ENCODE measurements at regions not wholly inside any gene's neighbourhood (a gene's known extent, or its start where the extent isn't known, plus 50 kb on each side); places are given as distances from the start of the nearest gene placed in this dataset.

DNA sequence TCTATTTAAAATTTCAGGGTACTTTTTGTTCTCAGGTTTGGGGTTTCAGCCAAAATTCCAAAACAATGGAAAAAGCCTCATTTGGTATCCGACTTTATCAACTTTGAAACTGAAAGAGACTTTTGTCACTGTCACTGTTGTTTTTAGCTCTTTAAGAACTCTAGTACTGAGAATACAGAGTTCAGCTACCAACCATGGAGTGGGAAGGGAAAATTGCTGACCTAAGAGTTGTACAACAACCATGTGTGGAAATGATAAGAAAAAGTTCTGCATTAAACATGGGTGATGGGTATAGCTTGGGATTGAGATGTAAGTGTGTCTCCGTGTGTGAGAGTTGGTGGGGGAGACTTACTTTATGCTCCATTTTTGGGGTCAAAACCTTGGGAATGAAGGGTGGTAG lies 206.6 kb upstream of the LRATD1 start:
- intact Hi-C loops (cut with DNase I), result loop anchor here (5.0 kb wide), 1 partner anchor 206 kb away; the partner anchor contains the start of gene LRATD1
- Histone ChIP-seq H3K4me1 (peaks cover 0 to 22% (median 8%) of the 10 kb centered on the region in 4 donors), H3K9me3 (no peaks in the 10 kb centered on the region), H3K27ac (replicated peaks in 1 of 4) (no peak overlapping the region), H3K27me3 (no peaks in the 10 kb centered on the region), H3K36me3 (no peaks in the 10 kb centered on the region), H3K4me3 (no peak overlapping the region)
- DNase-seq (ENCODE audit: extremely low spot score), result no peak
- no peak for TF ChIP-seq CTCF (IDR thresholded peaks at IDR 0.05)
- 87% methylated on average over 2 of the region's 2 CpGs for WGBS

- no peak overlapping the region for H3K4me3 ChIP-seq
- 15% methylated on average over 2 of the region's 2 CpGs for WGBS
- intact Hi-C loops (cut with DNase I), result loop anchor here (5.0 kb wide), 1 partner anchor 204 kb away; the partner anchor contains the start of gene LRATD1
- H3K4me1 ChIP-seq, result peaks cover 0 to 18% (median 8%) of the 10 kb centered on the region in 4 donors
- peak overlapping the region in 3 of 4 donors; percentile 6 to 30 (median 7) for H3K27ac ChIP-seq (replicated peaks in 1 of 4)
- no peaks in the 10 kb centered on the region for H3K9me3 ChIP-seq
- no peak for TF ChIP-seq EP300 (IDR thresholded peaks at IDR 0.05)
- peak in 1 of 2 donors; percentile 26 for TF ChIP-seq POLR2AphosphoS5 (IDR thresholded peaks at IDR 0.05)
- TF ChIP-seq CTCF (IDR thresholded peaks at IDR 0.05), result peak in 2 of 3 experiments; percentile 23 to 41
- TF ChIP-seq POLR2A (IDR thresholded peaks at IDR 0.05; ENCODE audit: low read depth), result no peak
- H3K36me3 ChIP-seq, result no peaks in the 10 kb centered on the region
- DNase-seq (ENCODE audit: extremely low spot score), result no peak
- H3K27me3 ChIP-seq, result no peaks in the 10 kb centered on the region
Measured at GRCh38 chr2:14428056-14428455, 204.5 kb upstream of the LRATD1 start.

GRCh38 chr2:14433946-14434495 lies 198.5 kb upstream of the LRATD1 start:
- no peaks in the 10 kb centered on the region for H3K27me3 ChIP-seq
- no peak overlapping the region for H3K27ac ChIP-seq (replicated peaks in 1 of 4)
- TF ChIP-seq POLR2A (IDR thresholded peaks at IDR 0.05; ENCODE audit: low read depth), result no peak
- TF ChIP-seq POLR2AphosphoS5 (IDR thresholded peaks at IDR 0.05), result no peak
- no peak for TF ChIP-seq CTCF (IDR thresholded peaks at IDR 0.05)
- no peak for TF ChIP-seq EP300 (IDR thresholded peaks at IDR 0.05)
- no peaks in the 10 kb centered on the region for H3K4me1 ChIP-seq
- no peak for DNase-seq (ENCODE audit: extremely low spot score)
- H3K36me3 ChIP-seq, result no peaks in the 10 kb centered on the region
- H3K9me3 ChIP-seq, result no peaks in the 10 kb centered on the region
- 76% methylated on average over 4 of the region's 5 CpGs for WGBS
- intact Hi-C loops (cut with DNase I), result no loop called here
- H3K4me3 ChIP-seq, result no peak overlapping the region

GRCh38 chr2:14445670-14446069 lies 186.8 kb upstream of the LRATD1 start:
- H3K4me1 ChIP-seq, result no peaks in the 10 kb centered on the region
- no peaks in the 10 kb centered on the region for H3K36me3 ChIP-seq
- DNase-seq (ENCODE audit: extremely low spot score), result no peak
- no peak overlapping the region for H3K27ac ChIP-seq (replicated peaks in 1 of 4)
- no peaks in the 10 kb centered on the region for H3K27me3 ChIP-seq
- H3K9me3 ChIP-seq, result no peaks in the 10 kb centered on the region
- intact Hi-C loops (cut with DNase I), result no loop called here
- no peak overlapping the region for H3K4me3 ChIP-seq
- TF ChIP-seq POLR2AphosphoS5 (IDR thresholded peaks at IDR 0.05), result no peak
- no peak for TF ChIP-seq CTCF (IDR thresholded peaks at IDR 0.05)
- TF ChIP-seq EP300 (IDR thresholded peaks at IDR 0.05), result no peak
- TF ChIP-seq POLR2A (IDR thresholded peaks at IDR 0.05; ENCODE audit: low read depth), result no peak

- intact Hi-C loops (cut with DNase I), result no loop called here
- DNase-seq (ENCODE audit: extremely low spot score), result no peak
- no peak overlapping the region for H3K4me3 ChIP-seq
- H3K27ac ChIP-seq (replicated peaks in 1 of 4), result no peak overlapping the region
- H3K9me3 ChIP-seq, result no peaks in the 10 kb centered on the region
- no peaks in the 10 kb centered on the region for H3K4me1 ChIP-seq
- H3K36me3 ChIP-seq, result no peaks in the 10 kb centered on the region
- TF ChIP-seq EP300 (IDR thresholded peaks at IDR 0.05) (no peak), POLR2AphosphoS5 (IDR thresholded peaks at IDR 0.05) (no peak), CTCF (IDR thresholded peaks at IDR 0.05) (no peak), POLR2A (IDR thresholded peaks at IDR 0.05; ENCODE audit: low read depth) (no peak)
- no peaks in the 10 kb centered on the region for H3K27me3 ChIP-seq
- WGBS, result 68% methylated on average over 1 of the region's 1 CpG
Measured at GRCh38 chr2:14448340-14448739, 184.2 kb upstream of the LRATD1 start.
